GM19240 (cell line): ENCODE measurements at regions not wholly inside any gene's neighbourhood (a gene's known extent, or its start where the extent isn't known, plus 50 kb on each side); places are given as distances from the start of the nearest gene placed in this dataset.
"Not testable (repeated sequence)": the region's sequence is repeated elsewhere in the genome, so short reads cannot be mapped to it uniquely, and the experiment has no call there.

Experiments used
- DNase-seq: peaks from one replicate; pipeline ENCODE4 v3.0.0; 2011; ENCODE audit warnings: low spot score; ENCODE audit not compliant: insufficient read length

GRCh38 chr1:194469282-194469681 lies 1282.9 kb upstream of the B3GALT2 start:
- no peak for DNase-seq

- DNase-seq, result no peak
These were observed 1280.3 kb upstream of the B3GALT2 start for GRCh38 chr1:194466706-194467105.

DNA sequence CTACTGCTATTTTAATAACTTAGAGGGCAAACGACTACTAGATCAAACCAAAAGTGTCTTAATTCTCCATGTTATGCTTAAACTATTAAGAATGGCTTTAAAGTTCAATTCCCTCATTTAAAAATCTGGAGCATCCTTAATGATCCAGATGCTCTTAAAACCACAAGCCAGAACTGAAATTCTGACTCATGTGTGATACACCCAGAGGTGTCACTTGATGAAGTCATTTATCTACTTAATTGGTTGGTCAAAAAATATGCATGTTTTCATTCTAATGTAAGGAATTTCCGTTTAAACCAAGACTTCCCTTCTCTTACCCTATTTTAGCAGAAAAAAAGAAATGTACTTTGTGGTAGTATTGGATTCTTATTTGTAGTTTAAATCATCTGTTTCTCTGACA lies 1261.2 kb upstream of the B3GALT2 start:
- no peak for DNase-seq

DNA sequence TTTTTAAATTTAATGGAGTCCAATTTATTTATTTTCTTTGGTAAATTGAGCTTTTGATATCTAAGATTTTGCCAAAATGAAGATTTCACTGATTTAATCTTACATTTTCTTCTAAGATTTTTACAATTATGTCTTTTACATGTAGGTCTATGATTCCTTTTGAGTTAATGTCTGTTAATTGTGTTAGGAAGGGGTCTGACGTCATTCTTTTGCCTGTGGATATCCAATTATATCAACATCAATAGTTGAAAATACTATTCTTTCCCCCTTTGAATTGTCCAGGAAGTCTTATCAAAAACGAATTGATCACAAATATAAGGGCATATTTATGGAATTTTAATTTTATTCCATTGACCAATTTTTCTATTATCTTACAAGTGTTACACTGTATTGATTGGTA lies 1258.8 kb upstream of the B3GALT2 start:
- DNase-seq, result no peak

DNA sequence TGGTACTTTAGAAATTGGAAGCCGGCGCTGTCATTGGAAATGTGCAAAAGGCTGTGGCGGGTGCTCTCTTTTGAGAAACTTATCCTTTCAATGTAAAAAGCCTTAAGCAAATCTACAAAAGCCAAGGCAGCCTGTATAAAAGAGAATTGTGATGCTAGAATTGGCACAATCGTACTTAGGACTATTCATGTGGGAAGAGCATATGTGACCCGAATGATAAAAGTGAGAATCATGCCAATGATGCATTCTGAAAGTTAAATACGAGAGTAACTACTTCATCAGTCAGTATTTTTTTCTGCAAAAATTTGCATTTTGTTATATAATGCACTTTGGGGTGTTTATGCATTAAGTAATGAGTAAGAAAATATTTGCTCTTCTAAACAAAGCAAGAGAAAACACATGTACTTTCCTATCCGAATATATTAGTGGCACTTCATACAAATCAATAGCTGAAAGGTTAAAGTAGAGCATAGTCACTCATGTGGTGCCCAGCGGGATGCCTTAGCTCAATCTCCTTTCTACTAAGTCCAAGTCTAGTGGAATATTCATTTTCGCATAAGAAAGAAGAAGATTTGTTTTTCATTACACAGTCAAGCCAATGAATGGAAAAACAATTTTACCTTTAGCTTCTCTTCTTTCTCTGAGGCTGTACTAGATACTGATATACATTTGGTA lies 1256.6 kb upstream of the B3GALT2 start:
- no peak for DNase-seq

GRCh38 chr1:194437135-194437534 lies 1250.7 kb upstream of the B3GALT2 start:
- DNase-seq, result no peak

DNA sequence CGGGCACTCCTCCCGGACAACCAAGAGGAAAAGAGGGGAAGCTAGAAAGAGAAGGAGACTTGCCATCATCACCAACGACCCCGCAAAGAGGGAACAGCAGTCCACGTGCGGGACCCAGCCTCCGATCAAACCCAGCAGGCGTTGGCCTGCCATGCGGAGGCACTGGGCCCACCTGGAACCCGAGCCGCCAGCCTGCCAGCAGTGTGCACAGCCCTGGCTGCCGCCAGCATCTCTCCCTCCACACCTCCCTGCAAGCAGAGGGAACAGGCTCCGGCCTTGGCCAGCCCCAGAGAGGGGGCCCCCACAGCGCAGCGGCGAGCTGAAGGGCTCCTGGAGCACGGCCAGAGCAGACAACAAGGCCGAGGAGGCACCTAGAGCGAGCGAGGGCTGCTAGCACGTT lies 1244.7 kb upstream of the B3GALT2 start:
- no peak for DNase-seq

DNA sequence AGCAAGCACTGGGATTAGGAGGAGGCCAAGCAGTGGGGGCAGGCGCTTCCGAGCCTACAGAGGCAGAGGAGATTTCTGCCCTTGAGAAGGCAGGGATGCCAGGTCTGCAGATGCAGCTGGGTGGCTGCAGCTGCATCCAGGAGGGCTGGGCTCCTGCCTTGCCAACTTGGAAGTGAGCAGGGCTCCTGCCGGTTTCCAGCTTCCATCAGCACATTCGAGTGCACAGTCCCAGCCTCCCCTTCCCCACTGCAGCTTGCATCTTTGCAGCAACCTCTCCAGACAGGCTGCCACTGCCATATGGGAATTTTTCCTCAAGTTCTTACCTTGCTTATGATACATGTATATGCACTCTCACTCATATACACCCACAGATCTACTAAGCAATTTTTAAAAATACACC lies 1234.3 kb upstream of the B3GALT2 start:
- no peak for DNase-seq

DNA sequence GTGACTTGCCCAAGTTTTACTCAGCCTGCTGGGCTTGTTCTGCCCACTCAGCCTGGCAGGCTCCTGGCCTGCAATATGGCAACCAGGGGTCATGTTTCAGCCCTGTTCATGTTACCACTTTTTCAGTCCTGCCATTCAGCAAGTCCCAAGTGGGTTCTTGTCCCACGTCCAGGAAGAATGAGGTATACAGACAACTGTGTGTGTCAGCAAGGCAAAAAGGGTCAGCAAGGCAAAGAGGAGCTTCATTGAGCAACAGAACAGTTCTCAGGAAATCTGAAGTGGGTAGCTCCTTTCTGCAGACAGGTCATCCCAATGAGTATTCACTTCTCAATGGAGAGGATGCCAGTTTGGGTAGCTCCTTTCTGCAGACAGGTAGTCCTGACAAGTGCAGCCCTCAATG lies 1233.3 kb upstream of the B3GALT2 start:
- no peak for DNase-seq

DNA sequence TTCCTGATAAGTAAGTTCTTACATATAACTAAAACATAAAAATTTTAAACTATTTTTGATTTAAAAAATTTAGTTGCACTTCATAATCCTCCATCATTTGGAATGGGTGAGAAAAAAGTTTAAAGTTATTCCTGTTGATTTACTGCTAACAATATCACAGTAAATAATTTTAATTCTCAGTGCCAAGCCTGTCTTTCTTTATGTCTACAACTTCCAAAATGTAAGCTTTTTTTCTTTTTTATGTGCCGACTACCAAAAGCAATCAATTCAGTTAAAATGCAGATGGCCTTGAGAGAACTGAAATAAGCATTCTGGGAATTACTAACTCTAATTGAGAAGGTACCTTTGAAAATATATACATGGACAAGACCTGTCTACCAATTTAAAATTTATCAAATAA lies 1224.3 kb upstream of the B3GALT2 start:
- DNase-seq, result no peak

- DNase-seq, result not testable (repeated sequence)
These were observed 1220.8 kb upstream of the B3GALT2 start for GRCh38 chr1:194407238-194407637.

GRCh38 chr1:194394676-194395075 lies 1208.3 kb upstream of the B3GALT2 start:
- DNase-seq, result no peak

DNA sequence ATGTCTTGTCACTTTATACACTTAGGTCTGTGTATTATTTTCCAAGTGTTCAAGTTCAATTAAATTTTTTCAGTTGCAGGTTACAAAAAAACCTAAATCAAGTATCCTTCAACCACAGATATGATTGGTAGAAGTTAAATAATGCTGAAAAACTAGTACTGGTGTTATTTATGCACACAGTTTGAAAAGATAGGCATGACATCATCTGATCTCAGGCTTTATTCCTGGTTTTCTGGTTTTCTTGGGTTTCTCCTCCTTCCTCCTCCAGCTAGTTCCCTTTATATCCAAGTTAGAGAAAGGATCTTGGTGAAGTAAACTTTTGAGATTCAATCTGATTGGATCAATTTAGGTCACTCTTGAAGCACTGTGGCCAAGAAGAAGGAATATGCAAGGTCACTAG lies 1201.1 kb upstream of the B3GALT2 start:
- DNase-seq, result no peak

- no peak for DNase-seq
These were observed 1192.1 kb upstream of the B3GALT2 start for GRCh38 chr1:194378517-194378916.

GRCh38 chr1:194374649-194375048 lies 1188.2 kb upstream of the B3GALT2 start:
- DNase-seq, result no peak

GRCh38 chr1:194372266-194372665 lies 1185.9 kb upstream of the B3GALT2 start:
- no peak for DNase-seq

DNA sequence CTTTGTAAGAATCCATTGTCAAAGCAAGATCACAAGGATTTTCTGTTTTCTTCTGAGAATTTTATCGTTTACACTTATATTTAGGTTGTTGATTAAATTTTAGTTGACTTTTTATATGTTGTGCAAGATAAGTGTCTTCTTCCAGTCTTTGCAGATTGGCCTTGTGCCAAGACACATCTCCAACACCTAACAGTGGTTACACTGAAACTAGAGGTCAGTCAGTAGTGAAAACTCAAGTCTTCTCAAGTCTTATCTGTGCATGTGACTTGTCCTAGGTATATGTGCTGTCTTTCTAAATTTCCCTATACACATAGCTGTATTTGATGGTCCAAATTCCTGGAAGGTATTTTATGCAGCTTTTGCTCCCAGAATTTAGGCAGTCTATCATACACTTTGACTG lies 1183.2 kb upstream of the B3GALT2 start:
- DNase-seq, result no peak

- DNase-seq, result no peak
These were observed 1182.6 kb upstream of the B3GALT2 start for GRCh38 chr1:194369060-194369459.

DNA sequence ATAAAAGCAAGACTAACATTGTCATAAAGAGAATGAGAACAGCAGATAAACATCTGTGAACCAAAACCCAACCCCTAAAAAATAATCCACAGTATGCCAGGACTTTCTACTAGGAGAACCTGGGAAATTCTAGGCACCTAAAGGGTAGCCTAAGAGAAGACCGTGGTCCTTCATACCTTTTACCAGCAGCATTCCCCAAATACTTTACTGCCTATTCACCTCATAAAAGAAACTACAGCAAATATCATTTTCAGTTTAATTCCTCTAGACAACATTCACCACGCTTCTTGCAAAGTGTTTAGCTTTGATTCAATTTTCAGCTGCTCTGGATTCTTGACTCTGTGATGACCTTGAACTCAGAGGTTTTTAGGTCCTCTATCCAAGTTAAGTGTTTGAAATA lies 1180.7 kb upstream of the B3GALT2 start:
- no peak for DNase-seq

DNA sequence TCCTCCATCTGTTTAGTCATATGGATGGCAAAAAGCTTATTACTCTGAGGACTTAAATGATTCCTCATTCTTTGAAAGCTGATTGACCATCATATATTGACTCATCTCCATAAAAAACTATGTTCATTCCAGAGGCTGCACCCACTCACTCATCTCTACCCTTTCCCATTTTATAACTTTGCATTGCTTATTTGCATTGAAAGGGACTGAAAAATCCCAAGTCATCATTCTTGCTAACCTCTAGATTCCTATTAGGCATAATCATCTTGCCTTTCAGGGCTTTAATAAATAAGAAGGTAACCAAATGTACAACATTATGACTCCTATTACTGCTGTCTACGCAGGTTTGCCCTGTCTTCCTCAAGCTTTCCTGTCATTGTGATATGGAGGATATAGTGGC lies 1180.3 kb upstream of the B3GALT2 start:
- DNase-seq, result no peak

GRCh38 chr1:194362327-194362726 lies 1175.9 kb upstream of the B3GALT2 start:
- no peak for DNase-seq

DNA sequence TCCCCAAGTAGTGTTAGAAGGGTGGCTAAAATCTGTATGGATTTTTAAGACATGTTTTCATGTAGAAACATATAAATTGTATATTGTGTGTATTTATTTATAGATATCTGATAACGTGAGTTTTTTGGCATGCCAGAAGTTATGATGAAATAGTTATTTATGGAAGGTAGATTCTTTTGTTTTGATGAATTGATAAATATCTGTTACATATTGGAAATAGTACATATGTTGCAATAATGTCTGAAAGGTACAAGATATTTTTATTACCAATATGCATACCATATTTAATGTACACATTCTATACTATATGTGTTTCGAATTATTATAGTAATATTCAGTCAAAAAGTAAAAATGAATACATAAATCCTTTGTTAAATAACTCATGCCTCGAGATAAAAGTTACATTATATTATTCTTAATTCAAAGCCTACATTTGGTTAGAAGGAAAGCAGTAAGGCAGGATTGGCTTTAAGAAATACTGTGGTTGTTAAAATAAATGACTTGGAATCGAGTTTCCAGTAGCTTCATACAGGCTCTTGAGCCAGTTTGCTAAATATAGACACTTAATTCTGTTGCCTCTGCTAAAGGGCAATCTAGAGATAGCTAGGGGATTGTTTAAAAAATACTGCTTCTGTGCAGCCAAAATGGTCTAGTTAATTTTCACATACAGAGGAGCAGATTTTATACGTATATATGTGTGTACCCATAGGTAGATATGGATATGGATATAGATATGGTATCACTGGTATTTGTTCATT lies 1175.1 kb upstream of the B3GALT2 start:
- DNase-seq, result no peak

DNA sequence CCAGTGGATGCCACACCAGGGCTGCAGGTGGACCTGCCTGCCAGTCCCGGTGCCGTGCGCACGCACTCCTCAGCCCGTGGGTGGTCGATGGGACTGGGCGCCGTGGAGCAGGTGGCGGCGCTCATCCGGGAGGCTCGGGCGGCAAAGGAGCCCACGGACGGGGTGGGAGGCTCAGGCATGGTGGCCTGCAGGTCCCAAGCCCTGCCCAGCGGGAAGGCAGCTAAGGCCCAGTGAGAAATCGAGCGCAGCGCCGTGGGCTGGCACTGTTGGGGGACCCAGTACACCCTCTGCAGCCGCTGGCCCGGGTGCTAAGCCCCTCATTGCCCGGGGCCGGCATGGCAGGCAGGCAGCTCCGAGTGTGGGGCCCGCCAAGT lies 1171.8 kb upstream of the B3GALT2 start:
- no peak for DNase-seq
